ENCODE measurements at regions not wholly inside any gene's neighbourhood (a gene's known extent, or its start where the extent isn't known, plus 50 kb on each side); places are given as distances from the start of the nearest gene placed in this dataset.

- TF ChIP-seq CTCF (IDR thresholded peaks at IDR 0.05) (no peak), POLR2A (IDR thresholded peaks at IDR 0.05) (no peak)
These were observed 142.6 kb downstream of the INHBB start for GRCh38 chr2:120488531-120488930.
